ENCODE measurements at regions not wholly inside any gene's neighbourhood (a gene's known extent, or its start where the extent isn't known, plus 50 kb on each side); places are given as distances from the start of the nearest gene placed in this dataset.

GRCh38 chr18:42341423-42341822 lies 386.4 kb downstream of the PIK3C3 start:
- no peak for TF ChIP-seq EZH2phosphoT487 (IDR thresholded peaks at IDR 0.05; ENCODE audit: insufficient read depth, low read depth)
- no peak for TF ChIP-seq EZH2 (IDR thresholded peaks at IDR 0.05; ENCODE audit: insufficient read depth, poor library complexity, severe bottlenecking)
- H3K4me1 ChIP-seq (ENCODE audit: insufficient read depth), result no peaks in the 10 kb centered on the region
- H3K4me3 ChIP-seq, result no peak overlapping the region
- in situ Hi-C loops (cut with MboI), result no loop called here
- no peak overlapping the region for H3K27ac ChIP-seq
- 17 to 27% methylated on average over 1 of the region's 1 CpG for WGBS, 2 experiments (ENCODE audit: low coverage in 1 of 2, low lambda C conversion rate in 2 of 2, missing lambda C conversion rate in 2 of 2)
- H3K79me2 ChIP-seq (ENCODE audit: insufficient read depth), result no peaks in the 10 kb centered on the region
- H3K27me3 ChIP-seq (replicated peaks; ENCODE audit: insufficient read depth), result no peaks in the 10 kb centered on the region; the same call in 1 of the 2 replicates
- no peaks in the 10 kb centered on the region for H3K9me2 ChIP-seq (ENCODE audit: insufficient read depth)
- H3F3A ChIP-seq (ENCODE audit: insufficient read depth), result no peaks in the 10 kb centered on the region
- H3K9me3 ChIP-seq (ENCODE audit: low read depth), result no peaks in the 10 kb centered on the region
- H4K20me1 ChIP-seq (ENCODE audit: insufficient read depth), result no peaks in the 10 kb centered on the region
- no peak for DNase-seq
- no peak overlapping the region for H3K9ac ChIP-seq
- no peak overlapping the region for H3K4me2 ChIP-seq (ENCODE audit: unreplicated experiment)
- no peak overlapping the region for H2AFZ ChIP-seq
- H3K36me3 ChIP-seq (ENCODE audit: low read depth), result no peaks in the 10 kb centered on the region

DNA sequence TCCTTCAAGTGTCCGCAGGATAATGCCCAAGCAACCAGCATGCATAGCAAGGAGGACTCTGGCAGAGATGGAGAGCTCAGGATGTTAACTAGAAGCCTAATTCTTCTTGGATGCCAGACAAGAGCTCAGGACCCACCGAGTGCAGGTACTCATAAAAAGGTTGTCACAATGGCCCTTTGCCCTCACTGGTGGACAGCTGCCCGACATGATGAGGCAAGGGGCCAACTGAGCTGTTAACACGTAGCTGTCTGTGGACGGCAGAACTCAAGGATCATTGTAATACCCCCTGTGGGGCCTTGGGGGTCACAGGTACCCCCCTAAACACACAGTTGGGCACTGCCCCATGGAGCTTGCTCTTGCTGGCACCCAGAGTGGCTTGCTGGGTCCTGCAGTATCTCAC lies 393.7 kb downstream of the PIK3C3 start:
- H3K9me3 ChIP-seq (ENCODE audit: low read depth), result no peaks in the 10 kb centered on the region
- no peaks in the 10 kb centered on the region for H3F3A ChIP-seq (ENCODE audit: insufficient read depth)
- no peak overlapping the region for H3K27ac ChIP-seq
- H3K9ac ChIP-seq, result no peak overlapping the region
- H4K20me1 ChIP-seq (ENCODE audit: insufficient read depth), result no peaks in the 10 kb centered on the region
- H3K27me3 ChIP-seq (replicated peaks; ENCODE audit: insufficient read depth), result no peaks in the 10 kb centered on the region; the same call in 1 of the 2 replicates
- WGBS, 2 experiments (ENCODE audit: low coverage in 1 of 2, low lambda C conversion rate in 2 of 2, missing lambda C conversion rate in 2 of 2), result 38 to 53% methylated on average over 5 of the region's 5 CpGs
- no peak overlapping the region for H3K4me3 ChIP-seq
- H2AFZ ChIP-seq, result no peak overlapping the region
- H3K36me3 ChIP-seq (ENCODE audit: low read depth), result no peaks in the 10 kb centered on the region
- no peaks in the 10 kb centered on the region for H3K4me1 ChIP-seq (ENCODE audit: insufficient read depth)
- no peaks in the 10 kb centered on the region for H3K9me2 ChIP-seq (ENCODE audit: insufficient read depth)
- H3K4me2 ChIP-seq (ENCODE audit: unreplicated experiment), result no peak overlapping the region
- in situ Hi-C loops (cut with MboI), result no loop called here
- TF ChIP-seq EZH2 (IDR thresholded peaks at IDR 0.05; ENCODE audit: insufficient read depth, poor library complexity, severe bottlenecking) (no peak), EZH2phosphoT487 (IDR thresholded peaks at IDR 0.05; ENCODE audit: insufficient read depth, low read depth) (no peak)
- no peak for DNase-seq
- no peaks in the 10 kb centered on the region for H3K79me2 ChIP-seq (ENCODE audit: insufficient read depth)

GRCh38 chr18:42351455-42351854 lies 396.4 kb downstream of the PIK3C3 start:
- Histone ChIP-seq H3K4me1 (ENCODE audit: insufficient read depth) (no peaks in the 10 kb centered on the region), H4K20me1 (ENCODE audit: insufficient read depth) (no peaks in the 10 kb centered on the region), H2AFZ (no peak overlapping the region), H3K36me3 (ENCODE audit: low read depth) (no peaks in the 10 kb centered on the region), H3F3A (ENCODE audit: insufficient read depth) (no peaks in the 10 kb centered on the region), H3K27ac (no peak overlapping the region), H3K4me2 (ENCODE audit: unreplicated experiment) (no peak overlapping the region), H3K9me3 (ENCODE audit: low read depth) (no peaks in the 10 kb centered on the region), H3K27me3 (replicated peaks; ENCODE audit: insufficient read depth) (no peaks in the 10 kb centered on the region), H3K9me2 (ENCODE audit: insufficient read depth) (no peaks in the 10 kb centered on the region), H3K9ac (no peak overlapping the region), H3K4me3 (no peak overlapping the region), H3K79me2 (ENCODE audit: insufficient read depth) (no peaks in the 10 kb centered on the region)
- DNase-seq, result no peak
- no peak for TF ChIP-seq EZH2phosphoT487 (IDR thresholded peaks at IDR 0.05; ENCODE audit: insufficient read depth, low read depth)
- no peak for TF ChIP-seq EZH2 (IDR thresholded peaks at IDR 0.05; ENCODE audit: insufficient read depth, poor library complexity, severe bottlenecking)
- in situ Hi-C loops (cut with MboI), result no loop called here
- 54 to 65% methylated on average over 2 of the region's 2 CpGs for WGBS, 2 experiments (ENCODE audit: low coverage in 1 of 2, low lambda C conversion rate in 2 of 2, missing lambda C conversion rate in 2 of 2)

DNA sequence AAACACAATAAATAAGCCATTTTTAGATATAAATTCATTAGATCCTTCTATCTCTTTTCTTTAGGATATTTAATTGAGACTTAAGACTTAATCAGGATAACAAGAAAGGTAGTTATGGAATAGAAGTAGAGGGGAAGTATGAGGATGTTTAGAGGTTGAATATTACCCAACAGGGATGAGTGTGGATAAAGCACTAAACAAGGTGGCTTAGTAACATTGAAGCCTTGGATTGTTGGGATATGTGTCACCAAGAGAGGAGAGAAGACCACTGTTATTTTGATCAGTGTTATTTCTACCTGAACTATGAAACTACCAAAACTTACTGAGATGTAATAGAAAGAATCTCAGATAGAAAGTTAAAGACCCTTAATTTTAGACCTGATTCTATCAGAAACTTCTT lies 405.7 kb downstream of the PIK3C3 start:
- in situ Hi-C loops (cut with MboI), result no loop called here
- H3K9me3 ChIP-seq (ENCODE audit: low read depth), result no peaks in the 10 kb centered on the region
- no peaks in the 10 kb centered on the region for H3K9me2 ChIP-seq (ENCODE audit: insufficient read depth)
- TF ChIP-seq EZH2phosphoT487 (IDR thresholded peaks at IDR 0.05; ENCODE audit: insufficient read depth, low read depth) (no peak), EZH2 (IDR thresholded peaks at IDR 0.05; ENCODE audit: insufficient read depth, poor library complexity, severe bottlenecking) (no peak)
- no peaks in the 10 kb centered on the region for H3K79me2 ChIP-seq (ENCODE audit: insufficient read depth)
- H3F3A ChIP-seq (ENCODE audit: insufficient read depth), result no peaks in the 10 kb centered on the region
- H3K4me3 ChIP-seq, result no peak overlapping the region
- H4K20me1 ChIP-seq (ENCODE audit: insufficient read depth), result no peaks in the 10 kb centered on the region
- H2AFZ ChIP-seq, result no peak overlapping the region
- no peak for DNase-seq
- no peaks in the 10 kb centered on the region for H3K4me1 ChIP-seq (ENCODE audit: insufficient read depth)
- H3K36me3 ChIP-seq (ENCODE audit: low read depth), result no peaks in the 10 kb centered on the region
- H3K27ac ChIP-seq, result no peak overlapping the region
- no peaks in the 10 kb centered on the region for H3K27me3 ChIP-seq (replicated peaks; ENCODE audit: insufficient read depth)
- no peak overlapping the region for H3K9ac ChIP-seq
- no peak overlapping the region for H3K4me2 ChIP-seq (ENCODE audit: unreplicated experiment)
